GM18517 (cell line): ENCODE measurements at regions not wholly inside any gene's neighbourhood (a gene's known extent, or its start where the extent isn't known, plus 50 kb on each side); places are given as distances from the start of the nearest gene placed in this dataset.

ENCODE experiments used
- ATAC-seq: cut with Tn5 transposase; IDR thresholded peaks from one replicate; pipeline ENCODE4 v1.9.1; 2021; ENCODE audit warnings: mild to moderate bottlenecking, moderate library complexity; ENCODE audit not compliant: unreplicated experiment

DNA sequence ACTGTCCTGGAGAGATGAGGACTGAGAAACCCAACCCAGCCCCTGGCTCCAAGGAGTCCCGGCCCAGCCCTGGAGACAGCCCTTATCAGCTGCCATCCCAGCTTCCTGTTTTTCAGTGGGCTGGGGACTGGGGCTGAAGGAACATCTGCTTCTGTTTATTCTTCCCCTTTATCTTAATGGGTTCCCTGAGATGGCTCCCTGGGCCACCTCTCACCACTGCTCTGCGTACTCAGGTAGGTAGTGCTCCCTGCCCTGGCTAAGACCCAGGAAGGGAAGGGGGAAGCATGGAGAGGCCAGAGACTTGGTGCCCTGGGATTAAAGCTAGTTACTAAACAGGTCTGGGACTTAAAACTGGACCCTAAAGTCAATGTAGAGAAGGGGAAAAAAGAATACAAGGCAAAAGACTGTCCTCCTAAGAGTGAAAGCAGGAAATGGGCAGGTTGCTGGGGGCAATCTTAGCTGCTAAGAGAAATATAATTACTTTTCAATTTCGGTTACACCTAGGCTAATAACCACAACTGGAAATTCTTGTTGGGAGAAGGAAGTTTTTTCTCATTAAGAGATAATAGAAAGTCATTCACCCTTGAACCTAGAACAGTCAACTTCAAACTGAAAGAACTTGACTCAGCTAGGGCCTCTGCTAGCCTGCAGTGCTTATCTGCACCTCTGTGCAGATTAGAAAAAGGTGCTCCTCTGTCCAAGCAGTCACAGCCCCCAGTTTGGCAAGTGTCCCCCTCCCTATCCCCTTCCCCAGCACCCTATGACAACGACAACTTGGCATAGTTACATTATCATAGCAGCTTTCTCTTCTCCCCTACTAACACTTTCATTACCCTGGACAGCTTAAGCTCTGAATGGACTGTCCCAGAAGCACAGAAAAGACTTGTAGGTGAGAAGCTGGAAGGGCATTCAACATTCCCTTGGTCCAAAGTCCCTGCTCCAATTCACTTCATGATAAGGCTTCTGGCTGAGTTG is 65.6 kb upstream of the KDM7A start:
- no peak for ATAC-seq

DNA sequence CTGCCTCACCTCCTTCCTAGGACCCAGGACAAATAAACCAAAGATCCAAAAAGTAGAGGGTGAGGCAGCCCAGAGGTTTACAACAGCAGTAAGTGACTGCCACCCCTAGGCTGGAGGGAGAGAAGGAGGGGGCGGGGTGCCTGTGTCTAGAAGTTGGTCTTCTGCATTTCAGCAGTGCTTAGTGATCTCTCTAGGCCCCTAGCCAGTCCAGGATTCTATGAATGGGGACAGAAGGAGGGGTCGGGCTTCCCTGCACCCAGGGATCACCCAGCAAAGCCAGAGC is 62.8 kb upstream of the KDM7A start:
- ATAC-seq = no peak

DNA sequence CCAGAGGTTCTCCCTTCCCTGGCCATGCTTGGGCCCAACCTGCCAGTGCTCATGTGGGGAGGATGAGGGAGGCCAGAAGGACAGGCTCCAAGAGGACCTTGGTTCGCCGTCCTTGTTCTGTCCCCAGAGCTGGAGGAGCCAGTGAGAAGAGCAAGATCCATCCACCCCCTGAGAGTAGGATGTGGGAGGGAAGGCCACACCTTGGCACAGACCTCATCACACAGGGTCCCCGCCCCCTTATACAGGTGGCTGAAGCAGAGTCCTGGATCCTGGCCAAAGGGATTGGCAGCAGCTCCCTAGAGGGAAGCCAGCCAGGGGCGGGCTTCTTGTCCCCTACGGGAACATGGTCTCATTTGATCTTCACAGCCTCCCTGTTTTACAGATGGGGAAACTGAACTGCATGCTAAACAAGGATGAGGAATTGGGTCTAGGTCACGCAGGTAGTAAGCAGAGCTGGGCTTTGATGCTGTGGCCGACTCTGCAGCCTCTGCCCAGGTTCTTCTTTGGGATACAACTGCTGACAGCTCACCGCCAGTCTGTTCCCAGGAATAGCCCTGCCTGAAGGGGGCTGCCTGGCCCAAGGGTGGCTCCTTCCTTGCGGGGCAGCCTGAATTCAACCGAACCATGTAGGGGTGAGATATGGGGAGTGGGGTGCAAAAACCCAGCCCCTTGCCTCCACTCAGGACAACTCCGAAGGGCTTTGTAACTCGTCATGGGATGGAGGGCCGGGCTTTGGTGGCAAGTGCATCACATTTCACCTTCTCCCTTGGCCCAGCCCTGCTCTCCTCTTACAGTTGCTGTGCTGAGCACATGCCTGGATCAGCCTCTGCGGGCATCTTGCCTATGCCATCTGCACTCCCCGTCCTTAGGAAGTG is 62.2 kb upstream of the KDM7A start:
- no peak for ATAC-seq

- no peak for ATAC-seq
Measured at GRCh38 chr7:140237390-140237789, 60.6 kb upstream of the KDM7A start.

GRCh38 chr7:140236626-140237025 is 59.8 kb upstream of the KDM7A start:
- ATAC-seq = no peak

GRCh38 chr7:140235114-140235513 is 58.3 kb upstream of the KDM7A start:
- no peak for ATAC-seq

DNA sequence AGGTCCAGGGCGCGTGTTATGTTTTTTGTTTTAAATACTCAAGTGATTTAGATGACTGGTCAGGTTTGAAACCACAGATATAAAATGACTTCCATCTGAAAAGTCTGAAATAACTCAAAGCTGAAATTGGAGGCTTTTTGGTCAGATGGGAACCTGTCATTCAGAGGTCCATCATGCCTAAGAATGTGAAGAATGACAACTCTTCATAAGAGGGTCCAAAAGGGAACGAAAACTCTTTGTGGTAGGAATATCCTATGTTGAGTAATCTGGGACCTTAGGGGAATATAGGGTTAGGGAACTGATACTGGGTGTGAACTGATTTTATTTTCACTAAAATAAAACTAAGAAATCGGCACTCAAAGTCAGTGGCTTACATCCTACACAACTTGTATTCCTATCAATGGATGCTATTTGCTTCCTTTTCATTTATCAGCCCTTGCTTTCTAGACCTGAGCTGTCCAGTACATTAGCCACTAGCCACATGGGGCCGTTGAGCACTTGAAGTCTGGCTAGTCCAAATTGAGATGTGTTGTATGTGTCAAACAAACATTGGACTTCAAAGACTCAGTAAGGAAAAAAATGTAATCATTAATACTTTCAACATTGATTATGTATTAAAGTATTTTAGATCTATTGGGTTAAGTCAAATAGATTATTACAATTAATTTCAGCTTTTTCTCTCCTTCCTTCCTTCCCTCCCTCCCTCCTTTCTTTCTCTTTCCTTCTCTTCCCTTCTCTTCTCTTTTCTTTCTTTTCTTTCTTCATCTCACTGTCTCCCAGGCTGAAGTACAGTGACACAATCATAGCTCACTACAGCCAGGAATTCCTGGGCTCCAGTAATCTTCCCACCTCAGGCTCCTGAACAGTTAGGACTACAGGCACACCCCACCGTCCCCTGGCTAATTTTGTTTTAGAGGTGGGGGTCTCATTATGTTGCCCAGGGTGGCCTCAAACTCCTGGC is 56.5 kb upstream of the KDM7A start:
- ATAC-seq = no peak

DNA sequence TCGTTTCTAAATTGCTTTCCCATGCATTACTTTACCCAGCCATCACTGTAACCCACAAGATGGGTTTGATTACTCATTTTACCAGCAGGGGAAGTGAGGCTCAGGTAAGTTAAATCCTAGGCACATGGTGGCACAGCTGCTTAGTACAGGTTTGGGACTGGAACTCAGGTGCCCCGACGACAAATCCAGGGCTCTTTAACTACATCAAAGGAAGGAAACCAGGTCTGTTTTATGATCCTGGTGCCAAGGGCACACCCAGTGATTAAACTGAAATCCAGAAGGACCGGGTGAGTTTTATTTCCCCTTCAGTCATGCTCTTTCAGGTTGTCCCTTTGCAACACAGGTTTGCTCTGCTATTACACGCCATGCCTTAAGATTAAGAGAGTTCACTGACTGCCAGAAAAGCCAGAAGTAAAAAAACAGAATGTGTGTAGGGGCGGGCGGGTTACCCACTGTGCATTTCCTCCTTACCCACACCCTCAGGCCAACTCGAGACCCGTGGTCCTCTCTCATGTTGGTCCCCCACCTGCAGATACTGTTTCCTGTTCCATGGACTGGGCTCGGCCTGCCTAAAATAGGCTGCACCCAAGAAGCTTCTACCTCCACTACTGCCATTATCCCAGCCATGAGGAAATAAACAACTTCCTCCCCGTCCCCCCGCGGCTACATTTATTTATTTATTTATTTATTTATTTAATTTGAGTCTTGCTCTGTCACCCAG is 55.1 kb upstream of the KDM7A start:
- no peak for ATAC-seq

GRCh38 chr7:140230861-140231770 is 54.3 kb upstream of the KDM7A start:
- no peak for ATAC-seq

DNA sequence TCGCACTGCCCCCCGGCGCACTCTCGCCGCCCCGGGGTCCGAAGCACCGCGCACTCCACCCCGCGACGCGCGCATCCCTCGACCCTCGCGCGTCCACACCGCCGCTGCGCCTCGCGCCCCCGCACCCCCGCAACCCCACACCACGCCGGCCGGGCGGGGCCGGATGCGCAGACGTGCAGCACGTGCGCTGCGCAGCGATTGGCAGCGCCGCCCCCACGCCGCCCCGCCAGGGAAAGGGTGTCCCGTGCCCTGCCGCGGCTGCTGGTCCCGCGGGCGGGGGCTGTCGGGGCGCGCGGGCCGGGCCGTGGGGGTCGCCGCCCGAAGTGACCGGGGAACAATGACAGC is 53.7 kb upstream of the KDM7A start:
- peak; percentile 31 for ATAC-seq

- peak; percentile 40 for ATAC-seq
Measured at GRCh38 chr7:140229591-140230515, 53.1 kb upstream of the KDM7A start.

DNA sequence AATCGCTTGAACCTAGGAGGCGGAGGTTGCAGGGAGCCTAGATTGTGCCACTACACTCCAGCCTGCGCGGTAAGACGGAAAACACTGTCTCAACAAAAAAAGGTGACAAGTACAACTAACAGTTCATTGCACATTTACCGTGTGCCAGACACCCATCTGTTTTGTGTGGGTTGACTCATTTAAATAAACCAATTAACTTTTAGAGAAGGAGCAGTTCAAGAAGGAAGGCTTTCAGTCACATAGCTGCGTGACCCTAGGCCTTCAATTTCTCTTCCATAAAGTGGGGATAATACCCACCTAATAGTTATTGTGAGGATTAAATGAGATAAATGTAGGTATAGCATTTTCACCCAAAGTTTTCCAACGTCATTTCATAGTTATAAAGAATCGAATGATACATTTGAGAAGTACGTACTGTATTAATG is 52.3 kb upstream of the KDM7A start:
- no peak for ATAC-seq
